GM21360 (cell line): ENCODE measurements at regions not wholly inside any gene's neighbourhood (a gene's known extent, or its start where the extent isn't known, plus 50 kb on each side); places are given as distances from the start of the nearest gene placed in this dataset.

Source experiments
- ATAC-seq: cut with Tn5 transposase; IDR thresholded peaks from one replicate; pipeline ENCODE4 v1.9.1; 2021; ENCODE audit warnings: mild to moderate bottlenecking, moderate library complexity; ENCODE audit not compliant: unreplicated experiment

DNA sequence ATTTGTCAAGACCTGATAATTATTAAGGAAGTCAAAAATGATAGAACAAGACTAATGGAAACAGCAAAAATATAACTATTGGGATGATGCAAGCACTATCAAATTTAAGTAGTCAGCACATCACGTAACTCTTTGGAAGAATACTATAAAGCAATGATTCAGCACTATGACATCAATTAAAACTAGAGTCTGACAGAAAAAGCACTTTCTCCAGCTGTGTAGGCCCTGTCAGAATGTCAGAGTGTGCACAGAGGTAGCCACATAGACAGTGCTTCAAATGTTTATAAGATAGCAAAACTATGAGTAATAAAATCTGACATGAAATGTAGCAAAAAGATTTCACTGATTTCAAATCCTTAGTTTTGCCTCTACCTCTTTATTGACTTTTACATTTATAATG lies 1226.6 kb upstream of the ADGRL3 start:
- ATAC-seq = no peak

GRCh38 chr4:59979061-59979460 lies 1221.1 kb upstream of the ADGRL3 start:
- no peak for ATAC-seq

- ATAC-seq = no peak
These were observed 1216.3 kb upstream of the ADGRL3 start for GRCh38 chr4:59983852-59984251.

- ATAC-seq = no peak
These were observed 1212.8 kb upstream of the ADGRL3 start for GRCh38 chr4:59987289-59987688.

DNA sequence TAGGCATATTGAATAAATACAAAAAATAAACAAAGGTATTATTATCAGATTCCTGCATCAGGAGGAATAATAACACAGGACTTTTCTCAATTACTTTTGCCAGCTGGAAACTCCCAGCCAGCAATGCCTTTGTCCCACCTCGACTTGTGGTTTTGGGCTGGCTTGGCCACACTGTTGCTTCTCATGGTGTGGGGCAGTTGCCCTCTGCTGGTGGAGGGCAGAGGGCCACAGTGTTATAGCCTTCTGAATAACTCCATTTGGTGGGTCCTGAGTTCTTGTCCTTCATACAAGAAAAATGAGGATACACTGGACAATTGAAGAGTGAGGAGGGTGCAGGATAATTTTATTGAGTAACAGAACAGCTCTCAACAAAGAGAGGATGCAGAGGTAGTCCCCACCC lies 1206.0 kb upstream of the ADGRL3 start:
- no peak for ATAC-seq

- ATAC-seq = no peak
These were observed 1197.4 kb upstream of the ADGRL3 start for GRCh38 chr4:60002603-60003337.

DNA sequence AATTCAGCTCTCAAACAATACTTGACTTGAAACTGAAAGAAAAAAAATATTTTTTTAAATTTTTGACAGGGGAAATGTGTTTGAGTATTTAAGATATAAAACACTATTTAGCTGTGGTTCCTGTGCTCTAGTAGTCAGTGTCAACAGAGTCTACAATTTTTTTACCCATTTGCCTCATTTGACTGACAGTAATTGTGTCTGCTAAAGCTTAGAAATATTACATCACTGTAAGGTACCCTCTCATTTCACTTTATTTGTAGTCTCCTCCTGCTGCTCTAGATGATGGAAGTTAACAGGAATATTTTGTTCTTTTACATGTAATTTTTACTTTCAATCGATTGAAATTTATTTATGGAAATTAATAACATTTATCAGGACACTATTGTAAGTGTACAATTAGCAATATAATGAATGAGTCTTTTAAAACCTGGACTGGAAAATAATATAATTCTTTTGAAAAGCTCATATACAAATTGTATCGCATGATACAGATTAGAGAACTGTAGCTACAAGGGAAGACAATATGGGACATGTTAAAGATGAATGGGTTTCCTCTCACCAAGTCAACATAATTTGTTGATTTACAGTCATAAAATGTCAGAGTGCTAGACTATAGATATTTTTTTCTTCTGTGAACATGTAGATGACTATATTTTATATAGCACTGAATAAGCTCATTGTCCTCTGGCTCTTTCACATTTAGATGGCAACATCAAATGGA lies 1186.5 kb upstream of the ADGRL3 start:
- no peak for ATAC-seq

GRCh38 chr4:60016971-60017370 lies 1183.2 kb upstream of the ADGRL3 start:
- no peak for ATAC-seq

DNA sequence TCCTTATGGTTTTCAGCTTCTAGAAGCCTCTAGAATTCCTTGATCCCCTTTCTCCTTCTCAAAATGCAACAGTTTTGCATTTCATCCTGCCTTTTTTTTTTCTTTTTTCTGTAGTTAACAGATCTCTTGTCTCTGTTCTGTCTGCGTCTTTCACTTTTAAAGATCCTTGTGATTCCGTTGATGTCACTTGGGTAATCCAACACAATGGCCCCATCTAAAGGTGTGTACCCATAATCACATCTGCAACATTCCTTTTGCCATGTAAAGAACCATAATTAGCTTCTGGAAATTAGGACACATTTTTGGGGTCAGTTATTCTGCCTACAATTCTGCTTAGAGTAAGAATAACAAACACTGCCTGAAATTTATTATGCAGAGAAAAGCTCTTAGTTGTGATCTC lies 1180.9 kb upstream of the ADGRL3 start:
- ATAC-seq = no peak

- ATAC-seq = no peak
These were observed 1180.2 kb upstream of the ADGRL3 start for GRCh38 chr4:60019946-60020345.

- ATAC-seq = no peak
These were observed 1179.7 kb upstream of the ADGRL3 start for GRCh38 chr4:60020389-60020788.

DNA sequence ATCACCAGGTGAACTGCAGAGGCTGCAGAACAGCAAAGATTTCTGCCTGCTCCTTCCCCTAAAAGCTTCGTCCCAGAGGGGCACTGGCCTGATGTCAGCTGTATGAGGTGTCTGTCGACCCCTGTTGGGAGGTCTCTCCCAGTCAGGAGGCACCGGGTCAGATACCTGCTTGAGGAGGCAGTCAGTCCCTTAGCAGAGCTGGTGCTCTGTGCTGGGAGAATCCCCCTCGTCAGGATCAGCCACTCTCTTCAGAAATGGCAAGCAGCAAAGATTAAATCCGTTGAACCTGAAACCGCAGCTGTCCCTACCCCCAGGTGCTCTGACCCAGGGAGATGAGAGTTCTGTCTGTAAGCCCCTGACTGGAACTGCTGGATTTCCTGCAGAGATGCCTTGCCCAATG lies 1166.3 kb upstream of the ADGRL3 start:
- no peak for ATAC-seq

- ATAC-seq = no peak
These were observed 1165.8 kb upstream of the ADGRL3 start for GRCh38 chr4:60034361-60034760.

DNA sequence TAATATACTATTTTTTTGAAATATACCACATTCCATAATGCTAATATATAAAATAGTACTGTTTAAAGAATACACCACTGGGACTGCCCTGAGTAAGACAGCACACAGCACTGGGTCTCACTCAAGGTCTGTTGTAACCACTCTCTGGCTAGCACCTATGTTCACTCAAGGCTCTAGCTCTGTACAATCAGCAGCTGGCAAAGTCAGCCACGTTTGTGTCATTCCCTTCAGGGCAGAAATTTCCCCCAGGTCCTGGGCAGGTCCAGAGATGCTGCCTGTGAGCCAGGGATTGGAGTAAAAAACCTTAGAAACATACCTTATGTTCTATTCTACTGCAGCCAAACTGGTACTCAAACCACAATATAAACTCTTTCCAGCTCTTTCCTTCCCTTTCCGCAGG lies 1160.2 kb upstream of the ADGRL3 start:
- no peak for ATAC-seq

DNA sequence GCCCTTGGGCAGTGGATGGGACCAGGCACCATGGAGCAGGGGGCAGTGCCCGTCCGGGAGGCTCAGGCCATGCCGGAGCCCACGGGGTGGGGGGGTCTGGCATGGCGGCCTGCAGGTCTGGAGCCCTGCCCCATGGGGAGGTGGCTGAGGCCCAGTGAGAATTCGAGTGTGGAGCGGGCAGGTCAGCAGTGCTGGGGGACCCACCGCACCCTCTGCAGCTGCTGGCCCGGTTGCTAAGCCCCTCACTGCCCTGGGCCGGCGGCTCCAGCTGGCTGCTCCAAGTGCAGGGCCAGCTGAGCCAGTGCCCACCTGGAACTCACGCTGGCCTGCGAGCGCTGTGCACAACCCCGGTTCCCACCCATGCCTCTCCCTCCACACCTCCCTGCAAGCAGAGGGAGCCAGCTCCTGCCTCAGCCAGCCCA lies 1157.9 kb upstream of the ADGRL3 start:
- no peak for ATAC-seq

GRCh38 chr4:60042941-60043340 lies 1157.2 kb upstream of the ADGRL3 start:
- no peak for ATAC-seq

DNA sequence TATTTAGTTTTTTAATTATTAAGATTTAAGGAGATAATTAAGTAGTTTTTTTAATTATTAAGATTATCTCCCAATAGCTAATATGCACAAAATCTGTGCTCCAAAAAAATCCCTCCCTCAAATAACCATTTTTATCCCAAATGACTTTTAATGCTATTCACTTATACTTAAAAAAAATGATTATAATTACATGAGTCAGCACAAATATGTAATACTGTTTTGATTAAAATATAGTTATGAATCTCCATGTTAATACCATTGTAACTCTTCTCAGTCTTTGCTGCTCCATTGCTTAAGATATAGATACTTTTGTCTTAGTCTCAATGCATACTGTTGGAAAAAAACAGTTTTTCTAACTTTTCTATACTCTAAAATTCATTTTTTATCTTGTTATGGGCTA lies 1121.1 kb upstream of the ADGRL3 start:
- ATAC-seq = no peak

DNA sequence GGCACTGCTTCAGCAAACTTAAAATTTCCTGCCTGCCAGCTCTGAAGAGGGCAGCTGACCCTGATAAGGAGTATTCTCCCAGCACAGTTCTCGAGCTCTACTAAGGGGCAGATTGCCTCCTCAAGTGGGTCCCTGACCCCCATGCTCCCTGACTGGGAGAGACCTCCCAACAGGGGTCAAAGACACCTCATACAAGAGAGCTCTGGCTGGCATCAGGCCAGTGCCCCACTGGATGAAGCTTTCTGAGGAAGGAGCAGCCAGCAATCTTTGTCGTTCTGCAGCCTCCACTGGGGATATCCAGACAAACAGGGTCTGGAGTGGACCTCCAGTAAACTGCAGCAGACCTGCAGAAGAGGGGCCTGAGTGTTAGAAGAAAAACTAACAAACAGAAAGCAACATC lies 1118.3 kb upstream of the ADGRL3 start:
- no peak for ATAC-seq

DNA sequence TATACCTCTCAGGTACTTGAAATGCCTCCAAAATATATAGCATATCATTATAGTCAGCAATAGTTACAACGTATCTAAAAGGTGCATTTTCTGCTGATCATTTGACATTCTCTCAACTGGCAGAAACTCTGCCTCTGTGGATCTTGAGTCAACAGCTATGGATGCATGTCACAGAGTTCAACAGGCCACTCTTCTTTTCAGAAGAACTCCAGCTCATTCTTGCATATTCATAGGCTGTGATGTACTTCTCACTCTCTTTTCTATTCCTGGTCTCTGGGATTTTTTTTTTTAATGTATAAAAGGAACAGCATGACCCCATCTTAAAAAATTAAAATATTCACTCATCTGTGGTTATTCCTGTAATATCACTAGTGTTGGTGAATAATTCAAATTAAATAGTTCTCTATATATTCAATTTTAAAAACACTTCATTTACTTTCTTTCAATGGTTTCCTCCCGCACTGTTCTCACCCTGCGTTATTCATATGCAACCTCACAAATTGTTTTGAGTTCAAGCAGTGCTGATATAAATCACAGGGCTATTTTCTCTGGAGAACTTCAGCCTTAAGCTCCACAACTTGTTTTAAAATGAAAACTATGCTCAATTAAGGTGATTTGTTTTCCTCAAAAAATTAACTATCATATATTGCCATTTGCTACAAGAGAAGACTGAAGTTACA lies 1111.2 kb upstream of the ADGRL3 start:
- ATAC-seq = no peak

DNA sequence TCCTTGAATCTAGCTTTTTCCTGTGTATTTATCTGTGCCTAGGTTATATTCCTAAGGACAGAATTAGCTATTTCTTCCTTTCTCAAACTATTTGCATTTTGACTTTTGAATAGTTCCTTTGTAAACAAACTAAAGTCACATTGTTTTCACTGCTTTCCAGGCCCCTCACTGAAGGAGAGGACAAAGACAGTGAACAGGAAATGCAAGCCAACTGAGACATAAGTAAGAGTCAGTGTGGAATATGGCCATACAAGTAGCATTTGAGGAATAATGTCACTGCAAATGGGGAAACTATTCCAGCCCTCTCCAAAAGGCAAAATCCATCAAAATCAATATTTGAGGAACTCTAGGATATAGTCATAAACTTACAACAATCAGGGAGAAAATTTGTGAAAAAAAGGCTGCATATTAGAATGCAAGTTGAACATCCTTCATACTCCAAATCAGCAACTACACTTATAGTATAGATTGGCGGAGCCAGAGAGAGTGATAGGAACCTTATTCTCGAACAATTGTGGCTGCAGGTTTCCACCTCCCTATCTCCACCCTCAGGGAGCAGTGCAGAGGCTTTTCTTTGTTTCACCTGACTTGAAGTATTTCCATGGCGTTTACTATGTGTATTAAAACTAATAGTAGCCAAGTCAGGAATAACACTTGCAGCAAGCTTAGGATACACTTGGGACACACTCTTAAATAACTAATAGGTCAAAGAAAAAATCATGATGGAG lies 1110.4 kb upstream of the ADGRL3 start:
- ATAC-seq = no peak

- ATAC-seq = no peak
These were observed 1103.5 kb upstream of the ADGRL3 start for GRCh38 chr4:60096676-60097075.
